BLaER1 treated with 17β-estradiol and CSF1 and Interleukin-3, amounts not matched to agents 10 nM and 100 nM (cell line): ENCODE measurements at regions not wholly inside any gene's neighbourhood (a gene's known extent, or its start where the extent isn't known, plus 50 kb on each side); places are given as distances from the start of the nearest gene placed in this dataset.

Experiments
- H3K27ac ChIP-seq, 11 experiments: shearing (Covaris generic); formaldehyde crosslinking; 2 replicates each; pipeline ENCODE4 v1.8.1; 2022
- H3K27me3 ChIP-seq, 11 experiments: shearing (Covaris generic); formaldehyde crosslinking; 2 replicates each; pipeline ENCODE4 v1.8.1; 2022
- H3K36me3 ChIP-seq, 11 experiments: shearing (Covaris generic); formaldehyde crosslinking; 2 replicates each; pipeline ENCODE4 v1.8.1; 2022
- H3K4me1 ChIP-seq, 10 experiments: shearing (Covaris generic); formaldehyde crosslinking; 2 replicates each; pipeline ENCODE4 v1.8.1; 2022
- H3K4me2 ChIP-seq, 11 experiments: shearing (Covaris generic); formaldehyde crosslinking; 2 replicates each; pipeline ENCODE4 v1.8.1; 2022
- H3K4me3 ChIP-seq, 10 experiments: shearing (Covaris generic); formaldehyde crosslinking; 2 replicates each; pipeline ENCODE4 v1.8.1; 2022
- H3K9ac ChIP-seq, 11 experiments: shearing (Covaris generic); formaldehyde crosslinking; 2 replicates each; pipeline ENCODE4 v1.8.1; 2022
- H3K9me3 ChIP-seq, 11 experiments: shearing (Covaris generic); formaldehyde crosslinking; replicated peaks in 1 of 11; 2 replicates each; pipeline ENCODE4 v1.8.1; 2022
- H4K20me1 ChIP-seq, 11 experiments: shearing (Covaris generic); formaldehyde crosslinking; 2 replicates each; pipeline ENCODE4 v1.8.1; 2022
- Cebpa-rat ChIP-seq, 11 experiments: shearing (Covaris generic); IDR thresholded peaks; 2 replicates each; pipeline ENCODE4 v1.8.1; 2022

- H3K27ac ChIP-seq: no peak overlapping the region
- no peaks in the 10 kb centered on the region for H4K20me1 ChIP-seq
- H3K4me2 ChIP-seq: no peak overlapping the region
- no peak for TF ChIP-seq Cebpa-rat (IDR thresholded peaks at IDR 0.05)
- H3K4me3 ChIP-seq: no peak overlapping the region
- no peaks in the 10 kb centered on the region for H3K36me3 ChIP-seq
- no peaks in the 10 kb centered on the region for H3K27me3 ChIP-seq
- no peaks in the 10 kb centered on the region for H3K4me1 ChIP-seq
- no peak overlapping the region for H3K9ac ChIP-seq
- peaks cover 0 to 3% (median 0%) of the 10 kb centered on the region in 11 experiments; a peak in 2 of 22 replicates for H3K9me3 ChIP-seq
These were observed 959.9 kb upstream of the CDH10 start for GRCh38 chr5:25604681-25605080.

GRCh38 chr5:25579111-25579510, 934.3 kb upstream of the CDH10 start:
- Histone ChIP-seq H3K27me3 (no peaks in the 10 kb centered on the region), H3K4me1 (no peaks in the 10 kb centered on the region), H3K36me3 (no peaks in the 10 kb centered on the region), H3K4me2 (no peak overlapping the region), H3K9me3 (no peaks in the 10 kb centered on the region), H3K27ac (no peak overlapping the region), H3K9ac (no peak overlapping the region), H4K20me1 (no peaks in the 10 kb centered on the region), H3K4me3 (no peak overlapping the region)
- TF ChIP-seq Cebpa-rat (IDR thresholded peaks at IDR 0.05): no peak

- Histone ChIP-seq H4K20me1 (no peaks in the 10 kb centered on the region), H3K4me1 (no peaks in the 10 kb centered on the region), H3K27me3 (no peaks in the 10 kb centered on the region), H3K9me3 (peaks cover 5 to 14% (median 9%) of the 10 kb centered on the region in 11 experiments; a peak in 16 of 22 replicates), H3K4me2 (no peak overlapping the region), H3K9ac (no peak overlapping the region), H3K27ac (no peak overlapping the region), H3K36me3 (no peaks in the 10 kb centered on the region), H3K4me3 (no peak overlapping the region)
- no peak for TF ChIP-seq Cebpa-rat (IDR thresholded peaks at IDR 0.05)
These were observed 928.9 kb upstream of the CDH10 start for GRCh38 chr5:25573691-25574090.

- Histone ChIP-seq H3K4me1 (no peaks in the 10 kb centered on the region), H3K4me3 (no peak overlapping the region), H3K27ac (no peak overlapping the region), H3K9me3 (peaks cover 5 to 14% (median 9%) of the 10 kb centered on the region in 11 experiments; a peak in 16 of 22 replicates), H3K36me3 (no peaks in the 10 kb centered on the region), H4K20me1 (no peaks in the 10 kb centered on the region), H3K4me2 (no peak overlapping the region), H3K9ac (no peak overlapping the region), H3K27me3 (no peaks in the 10 kb centered on the region)
- TF ChIP-seq Cebpa-rat (IDR thresholded peaks at IDR 0.05): no peak
These were observed 925.3 kb upstream of the CDH10 start for GRCh38 chr5:25570067-25570583.

GRCh38 chr5:25568989-25569625, 924.3 kb upstream of the CDH10 start:
- Histone ChIP-seq H4K20me1 (no peaks in the 10 kb centered on the region), H3K4me3 (no peak overlapping the region), H3K4me2 (no peak overlapping the region), H3K4me1 (no peaks in the 10 kb centered on the region), H3K27me3 (no peaks in the 10 kb centered on the region), H3K27ac (no peak overlapping the region), H3K36me3 (no peaks in the 10 kb centered on the region), H3K9ac (no peak overlapping the region), H3K9me3 (peaks cover 5 to 14% (median 9%) of the 10 kb centered on the region in 11 experiments; a peak in 16 of 22 replicates)
- TF ChIP-seq Cebpa-rat (IDR thresholded peaks at IDR 0.05): no peak

GRCh38 chr5:25568294-25568693, 923.5 kb upstream of the CDH10 start:
- Histone ChIP-seq H3K4me1 (no peaks in the 10 kb centered on the region), H3K4me3 (no peak overlapping the region), H3K27ac (no peak overlapping the region), H3K36me3 (no peaks in the 10 kb centered on the region), H3K9me3 (peaks cover 8 to 21% (median 15%) of the 10 kb centered on the region in 11 experiments), H3K9ac (no peak overlapping the region), H3K27me3 (no peaks in the 10 kb centered on the region), H4K20me1 (no peaks in the 10 kb centered on the region), H3K4me2 (no peak overlapping the region)
- TF ChIP-seq Cebpa-rat (IDR thresholded peaks at IDR 0.05): no peak

GRCh38 chr5:25567881-25568280, 923.1 kb upstream of the CDH10 start:
- no peak overlapping the region for H3K4me3 ChIP-seq
- no peak for TF ChIP-seq Cebpa-rat (IDR thresholded peaks at IDR 0.05)

GRCh38 chr5:25562656-25563055, 917.9 kb upstream of the CDH10 start:
- no peaks in the 10 kb centered on the region; a peak in 1 of 20 replicates for H3K4me1 ChIP-seq
- H3K9ac ChIP-seq: no peak overlapping the region
- no peaks in the 10 kb centered on the region for H3K36me3 ChIP-seq
- H4K20me1 ChIP-seq: no peaks in the 10 kb centered on the region
- H3K4me3 ChIP-seq: no peak overlapping the region
- TF ChIP-seq Cebpa-rat (IDR thresholded peaks at IDR 0.05): no peak
- H3K27me3 ChIP-seq: no peaks in the 10 kb centered on the region
- peaks cover 11 to 18% (median 15%) of the 10 kb centered on the region in 11 experiments for H3K9me3 ChIP-seq
- no peak overlapping the region for H3K4me2 ChIP-seq
- no peak overlapping the region for H3K27ac ChIP-seq

More at GRCh38 chr5:25567881-25568280, 923.1 kb upstream of the CDH10 start:
- no peaks in the 10 kb centered on the region for H3K27me3 ChIP-seq
- H4K20me1 ChIP-seq: no peaks in the 10 kb centered on the region
- H3K4me2 ChIP-seq: no peak overlapping the region
- H3K9me3 ChIP-seq: peaks cover 12 to 25% (median 19%) of the 10 kb centered on the region in 11 experiments
- H3K4me1 ChIP-seq: no peaks in the 10 kb centered on the region
- H3K27ac ChIP-seq: no peak overlapping the region
- no peaks in the 10 kb centered on the region for H3K36me3 ChIP-seq
- H3K9ac ChIP-seq: no peak overlapping the region

- no peaks in the 10 kb centered on the region for H4K20me1 ChIP-seq
These were observed 909.3 kb upstream of the CDH10 start for GRCh38 chr5:25554077-25554476.

GRCh38 chr5:25552871-25553481, 908.2 kb upstream of the CDH10 start:
- Histone ChIP-seq H3K36me3 (no peaks in the 10 kb centered on the region), H3K9ac (no peak overlapping the region), H4K20me1 (no peaks in the 10 kb centered on the region), H3K4me2 (no peak overlapping the region), H3K27me3 (no peaks in the 10 kb centered on the region), H3K27ac (no peak overlapping the region), H3K4me1 (no peaks in the 10 kb centered on the region), H3K4me3 (no peak overlapping the region), H3K9me3 (no peaks in the 10 kb centered on the region)
- no peak for TF ChIP-seq Cebpa-rat (IDR thresholded peaks at IDR 0.05)

More at GRCh38 chr5:25554077-25554476, 909.3 kb upstream of the CDH10 start:
- Histone ChIP-seq H3K36me3 (no peaks in the 10 kb centered on the region), H3K9me3 (no peaks in the 10 kb centered on the region), H3K9ac (no peak overlapping the region), H3K4me1 (no peaks in the 10 kb centered on the region; a peak in 1 of 20 replicates), H3K4me3 (no peak overlapping the region), H3K27me3 (no peaks in the 10 kb centered on the region), H3K27ac (no peak overlapping the region), H3K4me2 (no peak overlapping the region)
- no peak for TF ChIP-seq Cebpa-rat (IDR thresholded peaks at IDR 0.05)
